NCI-H2029 treated with DMSO at 0.1 percent for 48 hours (cell line): ENCODE measurements at regions not wholly inside any gene's neighbourhood (a gene's known extent, or its start where the extent isn't known, plus 50 kb on each side); places are given as distances from the start of the nearest gene placed in this dataset.

ENCODE experiments used
- DNase-seq: peaks from one replicate; lab custom pipeline; 2025; lab: John Stamatoyannopoulos, UW

DNA sequence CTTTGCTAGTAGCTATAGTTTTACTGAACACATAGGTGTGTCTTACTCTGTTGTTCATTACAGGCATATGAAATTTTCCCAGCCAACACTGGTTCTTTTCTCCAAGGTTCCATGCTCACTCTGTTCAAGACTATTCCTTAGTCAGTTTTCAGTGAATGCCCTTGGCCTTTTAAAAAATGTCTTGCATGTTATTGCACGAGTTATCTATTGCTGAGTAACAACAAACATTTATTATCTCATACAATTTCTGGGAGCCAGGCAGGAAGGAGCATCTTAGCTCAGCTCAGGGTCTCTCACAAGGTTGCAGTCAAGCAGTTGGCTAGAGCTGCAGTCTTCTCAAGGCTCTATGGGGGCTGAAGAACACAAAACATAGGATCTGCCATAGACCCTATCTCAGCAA is 223.5 kb downstream of the BTG1 start:
- no peak for DNase-seq

DNA sequence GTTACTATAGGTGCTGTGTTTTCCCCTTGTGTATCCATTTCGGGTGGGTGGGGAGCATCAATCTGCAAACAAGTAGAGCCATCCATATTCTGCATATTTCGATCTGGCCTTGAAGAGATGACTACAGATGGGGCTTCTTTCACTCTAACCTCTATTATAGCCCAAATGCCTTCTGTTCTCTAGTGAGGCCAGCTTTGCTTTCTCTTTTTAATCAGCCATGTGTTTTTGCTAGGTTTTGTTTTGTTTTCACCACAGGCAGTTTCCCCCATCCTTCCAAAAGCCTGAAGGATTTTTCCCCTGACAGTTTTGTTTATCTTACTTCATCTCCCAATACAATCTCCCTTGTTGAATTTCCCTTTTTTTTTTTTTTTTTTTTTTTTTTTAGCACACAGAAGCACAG is 224.1 kb downstream of the BTG1 start:
- no peak for DNase-seq

DNA sequence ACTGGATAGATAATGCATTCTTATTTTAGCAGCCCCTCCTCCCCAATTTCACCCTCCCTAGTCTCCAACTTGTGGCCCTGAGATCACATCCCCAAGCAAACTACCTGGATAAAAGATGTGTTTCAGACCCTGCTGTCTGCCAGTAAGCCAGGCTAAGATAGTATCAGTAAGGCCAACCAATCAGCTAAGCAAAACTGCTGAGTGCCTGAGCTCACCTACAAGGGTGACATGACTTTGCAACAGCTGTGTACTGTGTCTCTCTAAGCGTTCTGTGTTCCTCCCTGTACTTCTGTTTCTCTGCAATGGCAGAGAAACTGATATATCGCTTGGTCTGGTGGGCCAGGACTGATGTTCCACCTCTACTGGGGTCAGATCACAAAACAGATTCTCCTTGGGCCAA is 224.9 kb downstream of the BTG1 start:
- no peak for DNase-seq

DNA sequence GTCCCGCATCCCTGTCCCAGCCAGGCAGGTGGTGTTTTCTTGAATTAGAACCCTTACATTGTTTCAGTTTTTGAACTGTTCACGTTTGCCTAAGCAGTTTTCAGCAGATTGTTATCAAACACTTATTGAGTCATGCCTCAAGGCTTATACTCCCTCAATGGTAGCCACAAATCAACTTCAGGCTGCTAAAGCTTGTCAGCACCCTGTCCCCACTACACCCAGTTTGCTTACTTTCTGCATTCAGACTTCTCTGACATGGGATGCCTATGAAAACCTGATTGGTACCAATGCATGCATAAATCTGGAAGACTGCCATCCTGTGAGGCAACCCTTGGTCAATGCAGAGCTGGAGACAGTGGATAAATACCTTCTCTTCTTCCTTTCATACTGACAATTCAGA is 225.4 kb downstream of the BTG1 start:
- DNase-seq = no peak

DNA sequence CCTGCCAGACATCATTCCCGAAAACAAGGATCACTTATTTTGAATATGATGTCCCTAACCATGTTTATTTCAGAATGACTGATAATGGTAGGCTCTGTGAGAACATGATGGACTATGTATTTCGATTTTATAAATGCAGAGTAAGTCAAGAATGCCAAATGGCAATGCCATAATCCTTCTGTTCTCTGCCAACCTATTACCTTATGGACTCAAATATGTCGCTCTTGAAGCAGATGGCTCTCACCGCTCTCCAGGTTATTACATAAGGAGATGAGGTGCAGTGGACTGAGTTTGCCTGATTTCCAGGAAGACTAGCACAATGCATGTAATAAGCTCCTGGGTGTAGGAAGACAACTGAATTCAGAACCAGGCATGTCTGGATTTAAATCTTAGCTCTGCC is 227.2 kb downstream of the BTG1 start:
- DNase-seq = no peak

DNA sequence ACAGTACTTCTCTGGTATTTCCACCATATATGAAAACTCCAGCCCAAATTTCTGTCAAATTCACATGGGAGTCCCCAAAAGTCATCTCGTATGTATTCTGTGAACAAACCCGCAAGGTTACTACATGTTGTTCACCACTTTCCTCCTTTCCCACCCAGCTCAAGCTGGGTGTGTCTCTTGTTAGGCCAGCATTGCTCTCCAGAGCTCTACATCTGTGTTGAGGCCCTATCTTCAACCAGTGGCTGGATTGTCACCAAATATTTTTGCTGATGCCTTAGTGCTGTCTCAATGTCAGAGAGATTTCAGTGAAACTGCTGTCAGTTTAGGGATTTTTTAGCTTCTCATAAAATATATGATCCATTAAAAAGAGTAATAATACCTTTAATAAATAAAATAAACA is 230.9 kb downstream of the BTG1 start:
- no peak for DNase-seq

DNA sequence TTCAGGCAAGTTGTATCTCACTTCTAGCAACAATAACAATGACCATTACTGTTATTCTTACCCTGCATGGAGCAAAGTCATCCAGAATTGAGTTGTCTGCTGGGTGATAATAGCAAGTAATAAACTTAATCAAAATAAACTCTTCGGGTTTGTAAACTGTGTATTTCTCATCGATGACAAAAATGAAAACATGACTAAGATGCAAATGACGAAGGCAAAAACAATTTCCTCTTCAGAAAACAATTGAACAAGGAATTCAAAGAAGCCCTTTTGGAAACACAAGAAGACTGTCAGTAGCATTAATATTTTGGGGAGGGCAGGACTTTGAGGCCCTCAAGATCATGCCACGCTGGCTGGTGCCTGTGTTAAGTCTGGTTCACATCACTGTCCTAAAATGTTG is 232.0 kb downstream of the BTG1 start:
- DNase-seq = no peak

DNA sequence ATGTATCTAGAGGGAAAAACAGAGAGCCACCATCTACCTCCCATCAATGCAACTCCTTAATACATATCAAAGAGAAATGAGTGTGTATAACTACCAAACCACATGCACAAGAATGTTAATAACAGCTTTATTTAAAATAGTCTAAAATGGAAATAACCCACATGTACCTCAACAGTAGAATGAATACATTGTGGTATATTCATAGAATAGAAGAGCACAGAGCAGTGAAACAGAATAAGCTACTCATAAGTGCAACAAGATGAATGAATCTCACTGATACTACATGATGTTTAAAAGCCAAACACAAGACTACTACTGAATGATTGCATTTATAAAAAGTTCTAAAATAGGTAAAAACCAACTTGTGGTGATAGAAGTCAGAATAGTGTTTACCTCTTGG is 232.5 kb downstream of the BTG1 start:
- DNase-seq = no peak

DNA sequence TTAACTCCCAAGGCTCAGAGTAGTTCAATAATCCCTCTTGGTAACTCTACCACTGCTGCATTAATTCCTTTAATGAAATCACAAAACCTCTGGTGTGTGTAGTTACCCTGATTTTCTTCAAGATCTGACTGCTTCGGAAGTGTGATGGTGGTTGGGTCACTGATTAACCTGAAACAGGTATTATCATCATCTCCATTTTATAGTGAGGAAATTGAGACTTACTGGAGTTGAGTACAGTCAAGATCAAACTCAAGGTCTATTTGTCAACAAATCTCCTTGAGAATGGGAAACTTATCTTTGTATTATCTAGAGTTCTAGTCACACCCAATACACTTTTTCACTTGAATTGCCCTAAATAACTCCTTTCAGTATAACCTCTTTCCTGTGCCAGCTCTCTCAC is 233.5 kb downstream of the BTG1 start:
- no peak for DNase-seq

DNA sequence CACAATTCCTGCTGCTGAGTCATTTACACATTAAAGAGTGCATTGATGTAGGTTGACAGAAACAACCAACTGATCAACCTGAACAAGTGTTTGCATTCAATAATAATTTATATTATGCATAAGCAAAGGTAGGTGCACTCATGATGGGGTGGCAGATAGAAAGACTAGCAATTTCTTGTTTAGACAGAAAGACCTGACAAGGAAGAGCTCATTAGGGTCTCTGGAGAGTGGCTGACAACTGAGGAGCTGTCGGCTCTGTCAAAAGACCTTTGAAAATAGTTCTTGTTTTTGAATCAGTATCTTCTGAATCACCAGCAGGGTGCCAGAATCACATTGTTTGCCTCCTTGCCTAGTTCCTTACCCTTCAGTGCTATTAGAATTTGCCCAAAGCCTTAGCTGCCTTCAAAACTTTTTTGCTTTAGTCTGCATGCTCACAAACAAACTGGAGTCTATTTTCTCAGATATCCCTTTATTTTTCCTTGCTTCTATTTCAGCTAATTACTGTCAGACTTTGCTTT is 234.7 kb downstream of the BTG1 start:
- no peak for DNase-seq

DNA sequence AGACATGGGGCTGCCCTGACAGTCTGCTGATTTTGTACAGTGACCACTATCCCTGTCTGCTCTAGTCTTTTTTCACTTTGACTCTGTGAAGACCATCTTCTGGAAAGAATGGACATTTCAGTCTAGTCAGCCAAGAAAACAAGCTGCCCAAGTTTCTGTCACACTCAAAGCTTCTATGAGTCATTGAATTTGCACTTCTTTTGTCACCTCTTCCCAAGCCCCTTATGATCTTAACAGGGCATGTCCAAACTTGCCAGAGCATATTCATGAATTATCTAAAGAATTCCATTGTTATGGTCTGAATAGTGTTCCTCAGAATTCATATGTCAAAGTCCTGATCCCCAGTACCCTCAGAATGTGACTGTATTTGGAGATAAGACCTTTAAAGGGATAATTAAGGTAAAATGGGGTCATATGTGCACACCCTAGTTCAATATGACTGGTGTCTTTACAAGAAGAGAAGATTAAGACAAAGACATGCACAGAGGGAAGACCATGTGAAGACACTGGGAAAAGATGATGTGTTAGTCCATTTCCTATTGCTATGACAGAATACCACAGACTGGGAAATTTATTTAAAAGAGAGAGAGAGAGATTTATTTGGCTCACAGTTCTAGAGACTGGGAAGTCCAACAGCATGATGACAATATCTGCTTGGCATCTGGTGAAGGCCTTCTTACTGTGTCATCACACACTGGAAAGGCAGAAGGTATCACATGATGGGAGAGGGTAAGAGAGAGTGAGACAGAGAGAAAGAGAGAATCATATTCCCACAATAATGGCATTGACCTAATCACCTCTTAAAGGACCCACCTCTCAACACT is 242.6 kb downstream of the BTG1 start:
- DNase-seq = no peak

DNA sequence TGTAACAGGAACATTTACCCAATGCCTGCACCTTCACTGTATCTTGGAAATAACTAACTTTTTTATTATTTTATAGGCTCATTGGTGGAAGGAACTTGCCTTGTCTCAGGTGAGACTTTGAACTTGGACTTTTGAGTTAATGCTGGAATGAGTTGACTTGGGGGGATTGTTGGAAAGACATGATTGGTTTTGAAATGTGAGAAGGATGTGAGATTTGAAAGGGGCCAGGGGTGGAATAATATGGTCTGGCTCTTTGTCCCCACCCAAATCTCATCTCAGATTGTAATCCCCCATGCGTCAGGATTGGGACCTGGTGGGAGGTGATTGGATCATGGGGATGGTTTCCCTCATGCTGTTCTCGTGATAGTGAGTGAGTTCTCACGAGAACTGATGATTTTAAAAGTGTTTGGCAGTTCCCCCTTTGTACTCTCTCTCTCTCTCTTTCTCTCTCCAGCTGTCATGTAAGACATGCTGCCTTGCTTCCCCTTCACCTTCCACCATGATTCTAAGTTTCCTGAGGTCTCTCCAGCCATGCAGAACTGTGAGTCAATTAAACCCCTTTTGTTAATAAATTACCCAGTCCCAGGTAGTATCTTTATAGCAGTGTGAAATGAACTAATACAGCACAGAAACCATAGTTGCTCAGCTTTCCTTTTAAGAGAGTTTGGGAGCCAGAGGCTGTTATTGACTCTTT is 244.1 kb downstream of the BTG1 start:
- DNase-seq = no peak

DNA sequence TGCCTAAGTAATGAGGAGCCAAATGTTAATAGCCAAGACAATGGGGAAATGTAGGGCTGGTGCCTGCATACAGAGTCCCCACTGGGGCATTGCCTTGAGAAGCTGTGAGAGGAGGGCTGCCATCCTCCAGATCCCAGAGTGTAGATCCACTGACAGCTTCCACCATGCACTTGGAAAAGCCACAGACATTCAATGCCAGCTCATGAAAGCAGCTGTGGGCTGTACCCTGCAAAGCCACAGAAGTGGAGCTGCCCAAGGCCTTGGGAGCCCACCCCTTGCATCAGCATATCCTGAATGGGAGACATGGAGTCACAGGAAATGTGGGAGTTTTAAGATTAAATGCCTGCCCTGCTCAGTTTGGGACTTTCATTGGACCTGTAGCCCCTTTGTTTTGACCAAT is 244.7 kb downstream of the BTG1 start:
- DNase-seq = no peak

DNA sequence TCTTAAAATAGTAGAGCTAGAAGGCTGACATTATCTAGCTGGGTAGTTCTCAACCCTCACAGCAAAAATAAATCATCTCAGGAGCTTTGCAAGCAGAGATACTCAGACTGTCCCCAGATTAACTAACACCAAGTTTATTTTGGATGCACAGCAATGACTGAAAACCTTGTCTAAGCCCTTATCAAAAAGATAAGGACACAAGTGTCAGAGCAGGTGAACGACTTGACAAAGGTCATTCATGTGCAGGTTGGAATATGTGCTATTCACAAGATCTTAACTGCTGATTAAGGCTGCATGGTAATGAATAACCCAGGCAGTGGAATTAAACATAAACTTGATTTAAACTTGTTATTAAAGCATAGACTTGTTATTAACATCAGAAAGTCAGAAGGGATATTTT is 246.6 kb downstream of the BTG1 start:
- DNase-seq = no peak

DNA sequence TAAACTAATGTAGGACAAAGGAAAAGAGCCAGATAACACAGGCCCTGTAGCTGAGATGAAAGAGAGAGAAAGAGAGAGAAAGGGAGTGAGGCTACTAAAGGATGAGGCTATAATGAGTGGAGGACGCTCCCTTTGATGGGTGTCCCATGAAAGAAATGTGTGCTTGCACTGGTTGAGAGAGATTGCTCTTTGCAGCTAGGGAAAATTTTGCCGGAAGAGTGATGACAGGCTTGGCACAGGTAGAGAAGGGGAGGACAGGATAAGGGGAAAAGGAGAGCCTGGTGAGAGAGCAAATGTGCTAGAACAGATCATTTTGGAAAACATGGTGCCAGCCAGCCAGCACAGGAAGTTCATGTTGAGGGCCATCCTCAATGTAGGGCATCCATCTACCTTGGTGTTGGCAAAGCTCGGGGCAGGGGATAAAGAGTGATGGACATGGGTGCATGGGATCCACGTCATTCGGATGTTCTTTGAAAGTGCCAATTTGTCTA is 248.6 kb downstream of the BTG1 start:
- DNase-seq = no peak

DNA sequence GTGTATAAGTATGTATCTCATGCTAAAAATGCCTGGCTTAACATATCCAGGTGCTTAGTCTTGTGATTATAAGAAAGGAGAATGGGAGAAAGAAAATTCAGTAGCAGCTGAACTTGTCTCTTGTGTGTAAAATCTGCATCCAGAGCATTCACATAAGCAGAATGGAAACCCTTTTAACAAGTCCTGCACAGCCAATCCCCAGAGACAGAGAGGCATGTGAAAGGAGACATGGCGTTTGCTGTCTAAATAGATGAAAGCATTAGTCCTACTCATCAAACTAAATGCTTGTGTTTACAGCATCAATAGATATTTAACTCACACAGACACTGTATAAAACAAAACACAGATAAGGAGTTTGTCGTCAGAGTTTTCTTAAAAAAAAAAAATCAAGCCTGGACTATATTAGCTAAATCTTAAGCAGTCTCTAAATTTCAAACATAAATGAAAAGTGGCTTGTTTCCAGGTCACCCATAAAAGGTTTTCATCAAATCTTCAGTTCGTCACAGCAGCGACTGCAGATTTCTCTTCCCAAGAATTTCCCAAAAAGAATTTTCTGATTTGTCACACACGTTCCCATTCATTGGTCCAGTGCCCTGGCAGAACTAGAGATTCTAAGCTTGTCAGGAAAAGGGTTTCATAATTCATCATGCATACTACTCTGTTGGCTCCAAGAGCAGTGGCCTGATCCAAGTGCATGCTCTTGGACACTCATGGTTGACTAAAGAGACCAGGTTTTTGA is 249.2 kb downstream of the BTG1 start:
- no peak for DNase-seq

DNA sequence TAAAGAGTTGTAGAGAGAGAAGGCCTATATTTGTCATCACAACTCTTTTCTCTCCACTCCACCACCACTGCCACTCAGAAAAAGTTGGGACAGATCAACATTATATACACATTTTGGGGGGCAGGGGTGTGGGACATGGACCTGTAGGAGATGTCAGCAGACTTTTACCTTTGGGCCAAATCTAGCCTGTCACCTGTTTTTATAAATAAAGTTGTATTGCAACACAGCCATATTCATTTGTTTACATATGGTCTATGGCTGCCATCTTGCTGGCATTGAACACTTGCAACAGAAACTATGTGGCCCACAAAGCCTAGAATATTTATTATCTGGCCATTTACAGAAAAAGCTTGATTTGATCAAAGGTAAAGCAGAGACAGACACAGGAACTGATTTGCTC is 250.7 kb downstream of the BTG1 start:
- no peak for DNase-seq

DNA sequence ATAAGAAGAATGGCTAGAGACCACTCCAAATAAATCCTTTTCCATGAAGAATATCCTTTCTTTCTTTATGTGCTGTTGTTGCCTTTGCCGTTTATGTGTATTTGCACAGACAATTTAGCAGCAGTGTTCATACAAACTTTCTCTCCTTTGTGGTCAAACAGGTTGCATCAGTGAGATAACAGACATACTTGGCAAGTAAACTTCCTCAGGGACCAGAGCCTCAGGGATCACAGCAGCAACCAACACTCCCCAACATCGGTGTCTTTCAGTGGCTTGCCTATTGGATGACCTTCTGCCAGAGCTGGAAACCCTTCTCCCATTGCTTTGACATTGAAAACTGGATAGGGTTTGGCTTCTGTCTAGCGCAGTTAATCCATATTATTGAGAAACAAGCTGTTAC is 252.2 kb downstream of the BTG1 start:
- DNase-seq = no peak

DNA sequence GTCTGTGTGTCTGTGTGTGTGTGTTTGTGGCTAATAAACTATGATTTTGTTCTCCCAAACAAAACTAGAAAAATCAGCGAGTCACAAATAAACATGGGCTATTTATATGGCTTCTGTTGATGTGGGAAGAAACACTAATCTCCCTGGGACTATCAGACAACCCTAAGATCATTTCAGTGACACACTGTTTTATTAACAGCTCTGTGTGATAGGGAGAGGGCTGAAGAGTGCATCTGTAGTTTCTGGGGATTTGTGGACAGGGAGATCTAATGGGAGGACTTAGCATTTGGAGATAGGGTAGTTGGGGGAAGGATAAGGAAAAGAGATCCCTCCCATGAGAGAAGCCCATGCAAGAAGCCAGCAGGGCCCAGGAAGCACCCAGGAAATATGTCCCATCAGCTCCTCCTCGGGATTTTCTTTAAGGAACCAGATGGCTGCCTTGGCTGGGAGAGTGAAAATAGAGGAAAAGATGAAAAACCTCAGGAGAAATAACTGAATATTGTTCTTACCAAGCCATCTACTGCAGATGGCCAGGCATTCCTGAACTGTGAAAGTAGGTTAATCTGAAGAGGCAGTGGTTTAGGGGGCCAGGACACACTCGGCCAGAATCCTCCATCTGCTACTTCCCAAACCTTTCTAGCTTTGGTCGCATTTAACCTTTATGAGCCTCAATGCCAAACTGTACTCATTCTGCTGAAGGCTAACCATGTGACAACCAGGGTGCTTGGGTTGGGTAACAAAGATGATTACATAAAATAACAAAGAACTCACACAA is 253.4 kb downstream of the BTG1 start:
- DNase-seq = no peak

DNA sequence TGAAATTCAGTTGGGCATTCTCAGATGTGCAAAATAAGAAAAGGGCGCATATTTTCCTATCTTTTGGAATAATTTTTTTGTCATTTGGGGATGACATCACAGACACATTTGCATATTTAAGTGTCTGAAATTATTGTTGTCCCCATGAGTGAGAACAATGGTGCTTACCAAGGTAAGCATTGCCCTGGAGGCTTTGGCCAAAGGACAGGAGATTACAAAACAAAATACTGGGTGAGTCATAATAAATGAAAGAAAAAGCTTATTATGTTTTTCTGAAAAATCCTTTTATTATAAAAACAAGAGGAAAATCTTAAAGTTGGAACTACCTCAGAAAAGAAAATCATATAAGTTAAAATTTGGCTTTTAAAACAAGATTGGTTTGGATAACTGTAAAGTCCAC is 254.9 kb downstream of the BTG1 start:
- DNase-seq = no peak

DNA sequence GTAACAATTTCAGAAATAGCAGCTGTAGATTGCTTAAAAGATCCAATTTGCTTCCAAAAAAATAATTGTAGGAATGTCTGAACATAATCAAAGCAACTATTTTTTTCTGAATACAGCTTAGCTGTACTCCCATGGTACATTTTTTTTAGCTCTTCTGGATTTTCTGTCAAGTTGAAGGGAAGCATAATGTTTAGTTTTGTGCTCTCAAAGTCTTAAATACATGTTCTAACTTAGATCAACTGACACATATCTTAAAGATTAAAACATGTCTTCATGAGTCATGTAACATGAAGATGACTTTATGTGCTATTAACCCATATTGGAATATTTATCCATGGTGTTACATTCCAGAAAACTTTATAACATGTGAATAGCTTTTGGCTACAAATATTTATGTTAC is 255.7 kb downstream of the BTG1 start:
- no peak for DNase-seq

DNA sequence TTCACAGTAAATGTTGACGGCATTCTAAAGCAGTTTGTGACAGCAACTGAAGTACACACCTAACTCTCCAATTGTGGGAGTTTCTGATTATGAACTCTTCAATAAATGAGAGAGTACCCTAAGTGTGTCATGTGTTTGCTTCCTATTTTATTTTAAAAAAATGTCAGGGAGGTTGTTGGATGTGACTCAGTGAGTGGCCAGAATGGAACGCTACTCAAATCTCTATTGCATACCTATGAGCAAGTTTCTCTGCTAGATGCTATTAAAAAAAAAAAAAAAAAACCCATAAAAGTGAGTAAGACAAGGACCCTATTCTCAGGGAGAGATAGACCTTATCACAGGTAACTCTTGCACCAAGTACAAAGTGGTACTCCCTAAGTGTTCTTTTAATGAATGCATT is 256.6 kb downstream of the BTG1 start:
- DNase-seq = no peak
